ENCODE measurements at regions not wholly inside any gene's neighbourhood (a gene's known extent, or its start where the extent isn't known, plus 50 kb on each side); places are given as distances from the start of the nearest gene placed in this dataset.

GRCh38 chr10:63770523-63770922 lies 249.3 kb downstream of the REEP3 start:
- TF ChIP-seq CTCF (IDR thresholded peaks at IDR 0.05) (no peak), POLR2A (IDR thresholded peaks at IDR 0.05) (no peak)

All from body of pancreas (tissue), 4 donors.